HEK293 (cell line): ENCODE measurements at regions not wholly inside any gene's neighbourhood (a gene's known extent, or its start where the extent isn't known, plus 50 kb on each side); places are given as distances from the start of the nearest gene placed in this dataset.

Experiments
- CTCF ChIA-PET: fragments of 350-600 bp; formaldehyde crosslinking; extraction: SDS; loops from one replicate; lab custom pipeline; 2021; ENCODE audit warnings: antibody characterized with exemption; lab: Yijun Ruan, JAX
- POLR2A ChIA-PET: fragments of 300-600 bp; formaldehyde crosslinking; extraction: SDS; loops from one replicate; lab custom pipeline; 2020; ENCODE audit warnings: antibody characterized with exemption, inconsistent platforms; lab: Yijun Ruan, JAX
- H3K27ac ChIP-seq: fragments of 200-500 bp; sonication (Bioruptor generic); 2 replicates; pipeline ENCODE4 v1.5.1; 2014; ENCODE audit warnings: low read depth, low read length, control low read depth, inconsistent platforms; ENCODE audit errors: extremely low read depth
- H3K36me3 ChIP-seq, 2 experiments: fragments of 200-500 bp in 1 of 2; sonication (Bioruptor generic) in 1 of 2; 1 replicate in 1 of 2; 2 replicates in 1 of 2; pipeline ENCODE4 v1.5.1; 2014 to 2017; ENCODE audit warnings: inconsistent platforms in 2 of 2, low read length in 2 of 2; ENCODE audit not compliant: control insufficient read depth in 2 of 2, insufficient read depth in 1 of 2
- H3K4me1 ChIP-seq: fragments of 200-500 bp; sonication (Bioruptor generic); 2 replicates; pipeline ENCODE4 v1.5.1; 2014; ENCODE audit warnings: mild to moderate bottlenecking, low read length, inconsistent platforms; ENCODE audit not compliant: control insufficient read depth, insufficient read depth
- H3K4me3 ChIP-seq: 2 replicates; pipeline ENCODE4 v1.5.1; 2011; ENCODE audit warnings: low read depth, mild to moderate bottlenecking, control low read depth, low read length, moderate library complexity
- H3K9me3 ChIP-seq: fragments of 200-500 bp; sonication (Bioruptor generic); 2 replicates; pipeline ENCODE4 v1.5.1; 2014; ENCODE audit warnings: low read depth, low read length, inconsistent platforms; ENCODE audit not compliant: control insufficient read depth, insufficient read depth
- KLF7 ChIP-seq: fragments of 450-650 bp; formaldehyde crosslinking; IDR thresholded peaks from 2 replicates; pipeline ENCODE4 v1.5.1; 2016; ENCODE audit warnings: missing biosample characterization, missing genetic modification characterization, borderline replicate concordance
- MEIS1 ChIP-seq: sonication (generic); formaldehyde crosslinking; IDR thresholded peaks from 2 replicates; pipeline ENCODE4 v1.8.1; 2022; ENCODE audit warnings: missing genetic modification reagents, mild to moderate bottlenecking, borderline replicate concordance
- TCF7L2 ChIP-seq: IDR thresholded peaks from 2 replicates; pipeline ENCODE4 v1.6.1; 2011; ENCODE audit warnings: low read depth, mild to moderate bottlenecking, inconsistent platforms, low read length, moderate library complexity, borderline replicate concordance
- WT1 ChIP-seq: fragments of 450-650 bp; formaldehyde crosslinking; IDR thresholded peaks from 2 replicates; pipeline ENCODE4 v1.5.1; 2016; ENCODE audit warnings: missing biosample characterization, missing genetic modification characterization
- ZFP69B ChIP-seq: fragments of 450-650 bp; formaldehyde crosslinking; IDR thresholded peaks from 2 replicates; pipeline ENCODE4 v1.5.1; 2016; ENCODE audit warnings: missing biosample characterization, missing genetic modification characterization
- ZIC2 ChIP-seq: fragments of 450-650 bp; formaldehyde crosslinking; IDR thresholded peaks from 2 replicates; pipeline ENCODE4 v1.5.1; 2016; ENCODE audit warnings: missing biosample characterization, missing genetic modification characterization
- ZNF112 ChIP-seq: fragments of 450-650 bp; formaldehyde crosslinking; IDR thresholded peaks from 2 replicates; pipeline ENCODE4 v1.5.0; 2017; ENCODE audit warnings: missing biosample characterization, missing genetic modification characterization
- ZNF121 ChIP-seq: fragments of 450-650 bp; formaldehyde crosslinking; IDR thresholded peaks from 2 replicates; pipeline ENCODE4 v1.5.1; 2016; ENCODE audit warnings: missing biosample characterization, missing genetic modification characterization
- ZNF157 ChIP-seq: fragments of 450-650 bp; formaldehyde crosslinking; IDR thresholded peaks from 2 replicates; pipeline ENCODE4 v1.5.1; 2016; ENCODE audit warnings: missing biosample characterization, missing genetic modification characterization
- ZNF184 ChIP-seq: fragments of 450-650 bp; IDR thresholded peaks from 2 replicates; pipeline ENCODE4 v1.5.1; 2018; ENCODE audit warnings: missing biosample characterization, mild to moderate bottlenecking, missing genetic modification characterization
- ZNF211 ChIP-seq: fragments of 450-650 bp; formaldehyde crosslinking; IDR thresholded peaks from 2 replicates; pipeline ENCODE4 v1.5.1; 2016; ENCODE audit warnings: low read depth, missing biosample characterization, missing genetic modification characterization
- ZNF280D ChIP-seq: fragments of 450-650 bp; formaldehyde crosslinking; IDR thresholded peaks from 2 replicates; pipeline ENCODE4 v1.5.1; 2016; ENCODE audit warnings: missing biosample characterization, missing genetic modification characterization
- ZNF391 ChIP-seq: fragments of 450-650 bp; formaldehyde crosslinking; IDR thresholded peaks from 2 replicates; pipeline ENCODE4 v1.5.1; 2016; ENCODE audit warnings: low read depth, missing biosample characterization, missing genetic modification characterization, borderline replicate concordance
- ZNF398 ChIP-seq: fragments of 450-650 bp; formaldehyde crosslinking; IDR thresholded peaks from 2 replicates; pipeline ENCODE4 v1.5.1; 2017; ENCODE audit warnings: missing biosample characterization, missing genetic modification characterization
- ZNF510 ChIP-seq: fragments of 450-650 bp; formaldehyde crosslinking; IDR thresholded peaks from 2 replicates; pipeline ENCODE4 v1.5.1; 2018; ENCODE audit warnings: mild to moderate bottlenecking, missing genetic modification characterization, missing biosample characterization; ENCODE audit not compliant: insufficient replicate concordance
- ZNF571 ChIP-seq: fragments of 450-650 bp; formaldehyde crosslinking; IDR thresholded peaks from 2 replicates; pipeline ENCODE4 v1.5.0; 2017; ENCODE audit warnings: missing biosample characterization, missing genetic modification characterization
- ZNF626 ChIP-seq: fragments of 450-650 bp; sonication (Bioruptor Pico); formaldehyde crosslinking; IDR thresholded peaks from 2 replicates; pipeline ENCODE4 v1.5.1; 2018; ENCODE audit warnings: missing biosample characterization, missing genetic modification characterization, inconsistent platforms
- ZNF670 ChIP-seq: fragments of 450-650 bp; formaldehyde crosslinking; IDR thresholded peaks from 2 replicates; pipeline ENCODE4 v1.5.1; 2016; ENCODE audit warnings: missing biosample characterization, missing genetic modification characterization, low read depth
- ZNF76 ChIP-seq: fragments of 450-650 bp; formaldehyde crosslinking; IDR thresholded peaks from 2 replicates; pipeline ENCODE4; 2016; ENCODE audit warnings: low read depth, missing biosample characterization, missing genetic modification characterization, borderline replicate concordance
- ZNF785 ChIP-seq: fragments of 450-650 bp; formaldehyde crosslinking; IDR thresholded peaks from 2 replicates; pipeline ENCODE4 v1.5.1; 2016; ENCODE audit warnings: missing biosample characterization, missing genetic modification characterization
- ZNF843 ChIP-seq: fragments of 450-650 bp; formaldehyde crosslinking; IDR thresholded peaks from 2 replicates; pipeline ENCODE4 v1.5.1; 2016; ENCODE audit warnings: missing biosample characterization, missing genetic modification characterization
- ZSCAN16 ChIP-seq: fragments of 450-650 bp; formaldehyde crosslinking; IDR thresholded peaks from 2 replicates; pipeline ENCODE4 v1.5.1; 2016; ENCODE audit warnings: missing biosample characterization, missing genetic modification characterization
- TF ChIP-seq, protein P1 (sequence below): fragments of 450-650 bp; formaldehyde crosslinking; IDR thresholded peaks from 2 replicates; pipeline ENCODE4 v1.5.1; 2017; ENCODE audit warnings: missing biosample characterization, mild to moderate bottlenecking, missing genetic modification characterization, moderate library complexity

- H3K36me3 ChIP-seq = no peaks in the 10 kb centered on the region
- CTCF ChIA-PET = no interaction called here
- POLR2A ChIA-PET = no interaction called here
Observed at GRCh38 chr5:15442193-15442570, 57.8 kb upstream of the FBXL7 start.

GRCh38 chr5:15441433-15442192 lies 58.4 kb upstream of the FBXL7 start:
- Histone ChIP-seq H3K27ac (no peak overlapping the region), H3K36me3 (no peaks in the 10 kb centered on the region), H3K9me3 (no peaks in the 10 kb centered on the region), H3K4me1 (no peaks in the 10 kb centered on the region), H3K4me3 (no peak overlapping the region)
- ChIA-PET POLR2A (no interaction called here), CTCF (no interaction called here)
- TF ChIP-seq ZNF785 (tag by site-specific recombination) (no peak), ZNF626 (tag by site-specific recombination) (no peak), MEIS1 (CRISPR knock-in tag) (no peak), ZNF398 (tag by site-specific recombination) (no peak), ZNF211 (tag by site-specific recombination) (no peak), ZSCAN16 (no peak), ZFP69B (tag by site-specific recombination) (no peak), ZNF184 (tag by site-specific recombination) (no peak), WT1 (tag by site-specific recombination) (no peak), ZNF157 (tag by site-specific recombination) (no peak), KLF7 (no peak), ZNF510 (no peak), ZNF280D (no peak), ZNF843 (no peak), ZNF121 (no peak), ZNF391 (no peak), ZNF76 (tag by site-specific recombination) (no peak), ZNF571 (no peak)
- TF ChIP-seq, protein P1, sequence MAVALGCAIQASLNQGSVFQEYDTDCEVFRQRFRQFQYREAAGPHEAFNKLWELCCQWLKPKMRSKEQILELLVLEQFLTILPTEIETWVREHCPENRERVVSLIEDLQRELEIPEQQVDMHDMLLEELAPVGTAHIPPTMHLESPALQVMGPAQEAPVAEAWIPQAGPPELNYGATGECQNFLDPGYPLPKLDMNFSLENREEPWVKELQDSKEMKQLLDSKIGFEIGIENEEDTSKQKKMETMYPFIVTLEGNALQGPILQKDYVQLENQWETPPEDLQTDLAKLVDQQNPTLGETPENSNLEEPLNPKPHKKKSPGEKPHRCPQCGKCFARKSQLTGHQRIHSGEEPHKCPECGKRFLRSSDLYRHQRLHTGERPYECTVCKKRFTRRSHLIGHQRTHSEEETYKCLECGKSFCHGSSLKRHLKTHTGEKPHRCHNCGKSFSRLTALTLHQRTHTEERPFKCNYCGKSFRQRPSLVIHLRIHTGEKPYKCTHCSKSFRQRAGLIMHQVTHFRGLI (tag by site-specific recombination) = no peak

More at GRCh38 chr5:15442193-15442570, 57.8 kb upstream of the FBXL7 start:
- no peak overlapping the region for H3K4me3 ChIP-seq
- TF ChIP-seq ZNF626 (tag by site-specific recombination) = no peak
- TF ChIP-seq TCF7L2 = no peak
- no peak for TF ChIP-seq ZIC2 (tag by site-specific recombination)
- no peak for TF ChIP-seq ZNF121
- TF ChIP-seq ZNF112 (tag by site-specific recombination) = no peak
- TF ChIP-seq ZNF670 = no peak
- TF ChIP-seq, all 188 proteins: peak for 0
- Histone ChIP-seq H3K4me1 (no peaks in the 10 kb centered on the region), H3K27ac (no peak overlapping the region), H3K9me3 (no peaks in the 10 kb centered on the region)
